Cardiac fibroblast (primary cell): ENCODE measurements at regions not wholly inside any gene's neighbourhood (a gene's known extent, or its start where the extent isn't known, plus 50 kb on each side); places are given as distances from the start of the nearest gene placed in this dataset.

Experiments
- DNase-seq, 2 donors: peaks; one replicate each; pipeline versions ENCODE4 v3.0.0 to v3.0.0-alpha.2; 2010; ENCODE audit warnings: low read depth in 2 of 2
- H3K4me3 ChIP-seq, 2 donors: replicated peaks in 1 of 2; 1 replicate in 1 of 2; 2 replicates in 1 of 2; pipeline ENCODE4 v1.5.1; 2011; ENCODE audit warnings: low read depth in 2 of 2, low read length in 2 of 2, mild to moderate bottlenecking in 2 of 2, moderate library complexity in 1 of 2
- CTCF ChIP-seq: IDR thresholded peaks from one replicate; pipeline ENCODE4 v1.5.1; 2011; ENCODE audit warnings: low read depth, mild to moderate bottlenecking, low read length, inconsistent platforms

- TF ChIP-seq CTCF, result no peak
- DNase-seq, result no peak
Observed at GRCh38 chr5:17929171-17929570, 294.9 kb downstream of the TAF11L14 start.

GRCh38 chr5:17930346-17930745 lies 296.1 kb downstream of the TAF11L14 start:
- no peak overlapping the region for H3K4me3 ChIP-seq
- no peak for DNase-seq
- TF ChIP-seq CTCF, result no peak

More at GRCh38 chr5:17929171-17929570, 294.9 kb downstream of the TAF11L14 start:
- no peak overlapping the region for H3K4me3 ChIP-seq

- TF ChIP-seq CTCF, result no peak
- no peak overlapping the region for H3K4me3 ChIP-seq
Observed at GRCh38 chr5:17944046-17944445, 309.8 kb downstream of the TAF11L14 start.

GRCh38 chr5:17947029-17947428 lies 312.8 kb downstream of the TAF11L14 start:
- TF ChIP-seq CTCF, result no peak
- H3K4me3 ChIP-seq, result no peak overlapping the region
- DNase-seq, result no peak

More at GRCh38 chr5:17944046-17944445, 309.8 kb downstream of the TAF11L14 start:
- DNase-seq, result no peak

GRCh38 chr5:17951392-17952169 lies 317.3 kb downstream of the TAF11L14 start:
- no peak overlapping the region for H3K4me3 ChIP-seq
- DNase-seq, result no peak
- no peak for TF ChIP-seq CTCF

- TF ChIP-seq CTCF, result no peak
- DNase-seq, result no peak
- H3K4me3 ChIP-seq, result no peak overlapping the region
Observed at GRCh38 chr5:17952231-17952630, 318.0 kb downstream of the TAF11L14 start.
